CD4-positive, alpha-beta T cell treated with Interferon gamma for 1 hour (primary cell): ENCODE measurements at regions not wholly inside any gene's neighbourhood (a gene's known extent, or its start where the extent isn't known, plus 50 kb on each side); places are given as distances from the start of the nearest gene placed in this dataset.

ENCODE experiments used
- DNase-seq: peaks from one replicate; pipeline ENCODE4 v3.0.0-alpha.2; 2020

DNA sequence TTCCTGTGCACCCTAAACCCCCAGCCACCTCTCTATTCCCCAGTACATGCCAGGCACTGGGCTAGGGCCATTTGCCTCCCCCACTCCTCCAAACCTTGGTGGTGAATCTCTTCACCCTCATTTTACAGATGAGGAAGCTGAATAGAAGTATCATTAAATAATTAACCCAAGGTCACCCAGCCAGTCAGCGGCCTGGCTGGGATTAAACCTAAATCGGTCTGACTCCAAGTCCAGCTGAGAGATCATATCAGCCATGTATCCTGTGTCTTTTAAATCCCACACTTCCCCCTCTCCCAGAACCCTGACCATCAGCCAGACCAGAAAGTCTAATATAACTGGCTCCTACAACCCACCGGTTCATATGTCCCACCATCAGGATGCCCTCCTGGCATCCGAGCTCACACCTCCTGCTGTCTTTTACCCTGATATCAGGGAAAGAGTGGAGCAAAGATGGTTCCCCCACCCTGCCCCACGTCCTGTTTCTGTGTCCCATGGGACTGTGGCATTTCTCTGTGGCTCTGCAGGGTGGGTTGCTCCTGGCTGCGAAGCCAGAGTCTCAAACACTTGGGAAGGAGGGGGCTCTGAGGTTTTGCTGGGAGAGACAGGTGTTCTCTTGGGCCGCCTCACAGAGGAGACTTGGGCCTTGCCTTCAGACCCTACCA, 145.3 kb downstream of the VEGFA start:
- no peak for DNase-seq

DNA sequence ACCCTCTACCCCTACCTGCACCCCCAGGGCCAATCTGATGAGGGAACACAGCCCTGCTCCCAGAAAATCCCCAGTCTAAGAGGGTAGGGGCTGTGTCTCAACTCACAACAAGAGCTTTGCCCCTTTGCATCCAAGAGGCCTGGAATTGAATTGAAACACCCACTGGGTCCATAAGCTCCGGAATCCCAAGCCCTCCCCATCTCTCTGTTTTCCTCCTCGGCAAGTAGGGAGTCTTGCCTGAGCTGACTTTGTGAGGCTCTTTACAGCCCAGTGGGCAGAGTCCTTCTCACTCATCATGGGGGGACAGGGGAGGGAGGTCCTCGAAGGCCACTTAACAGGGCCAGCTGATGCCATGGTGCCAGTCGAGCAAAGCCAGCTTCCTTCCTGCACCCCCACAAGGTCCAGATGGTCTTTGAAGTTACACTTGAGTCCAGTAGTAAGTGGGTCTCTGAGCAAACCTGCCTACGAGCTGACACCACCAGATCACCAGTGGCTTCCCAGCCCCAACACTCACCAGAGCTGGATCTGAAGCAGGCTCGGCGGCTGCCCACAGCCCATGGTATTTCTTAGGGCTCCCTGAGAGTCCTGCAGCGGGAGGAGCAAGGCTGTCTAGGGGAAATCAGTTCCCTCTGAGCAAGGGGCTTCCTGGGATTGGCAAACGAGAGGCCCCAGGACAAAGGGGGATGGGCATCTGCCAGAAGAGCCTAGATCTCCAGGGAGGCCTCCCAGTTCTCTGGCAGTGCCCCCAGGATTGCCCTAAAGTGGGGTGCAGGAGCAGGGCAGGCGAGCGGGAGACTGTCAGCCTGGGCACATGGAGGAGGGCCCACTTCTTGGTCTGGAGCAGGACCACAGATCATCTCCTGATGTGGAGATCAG, 144.5 kb downstream of the VEGFA start:
- DNase-seq = no peak

DNA sequence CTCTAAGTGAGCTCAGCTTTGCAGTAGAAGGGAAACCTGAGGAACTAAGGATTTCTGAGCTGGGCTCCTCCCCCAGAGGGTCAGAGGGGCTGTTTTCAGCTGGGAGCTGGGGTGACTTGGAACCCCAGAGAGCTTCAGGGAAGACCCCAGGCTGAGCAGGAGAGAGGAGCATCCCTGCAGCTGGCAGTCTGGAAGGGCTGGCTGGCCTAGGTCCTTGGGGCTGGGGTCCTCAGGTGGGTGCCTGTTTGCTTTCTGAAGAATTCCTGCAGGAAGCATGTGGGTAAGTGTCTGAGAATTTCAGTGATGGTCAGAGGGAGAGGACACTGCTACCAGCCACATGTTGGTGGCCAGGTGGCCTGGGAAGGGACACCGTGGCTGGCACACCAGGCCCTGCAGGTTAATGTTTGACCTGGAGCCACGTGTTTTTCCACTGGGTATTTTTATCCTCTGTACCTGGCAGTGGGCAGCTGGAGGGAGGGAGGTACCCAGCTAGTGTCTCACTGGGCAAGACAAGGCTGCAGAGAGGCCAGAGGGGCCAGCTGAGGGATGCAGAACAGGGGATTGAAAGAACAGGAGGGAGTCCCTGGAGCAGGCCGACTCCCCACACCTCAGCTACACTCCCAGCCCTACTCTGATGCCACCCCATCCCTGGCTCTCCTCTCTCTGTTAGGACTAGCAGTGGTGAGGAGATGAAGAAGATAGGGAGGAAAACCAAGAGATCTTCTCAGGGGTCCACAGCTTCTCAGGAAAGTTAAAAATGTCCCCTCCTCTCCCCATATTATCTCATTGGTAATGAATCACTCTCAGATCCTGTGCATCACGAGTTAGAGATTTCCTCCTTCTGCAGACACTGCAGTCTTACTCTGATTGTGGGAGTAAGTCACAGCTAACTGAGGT, 143.6 kb downstream of the VEGFA start:
- no peak for DNase-seq

DNA sequence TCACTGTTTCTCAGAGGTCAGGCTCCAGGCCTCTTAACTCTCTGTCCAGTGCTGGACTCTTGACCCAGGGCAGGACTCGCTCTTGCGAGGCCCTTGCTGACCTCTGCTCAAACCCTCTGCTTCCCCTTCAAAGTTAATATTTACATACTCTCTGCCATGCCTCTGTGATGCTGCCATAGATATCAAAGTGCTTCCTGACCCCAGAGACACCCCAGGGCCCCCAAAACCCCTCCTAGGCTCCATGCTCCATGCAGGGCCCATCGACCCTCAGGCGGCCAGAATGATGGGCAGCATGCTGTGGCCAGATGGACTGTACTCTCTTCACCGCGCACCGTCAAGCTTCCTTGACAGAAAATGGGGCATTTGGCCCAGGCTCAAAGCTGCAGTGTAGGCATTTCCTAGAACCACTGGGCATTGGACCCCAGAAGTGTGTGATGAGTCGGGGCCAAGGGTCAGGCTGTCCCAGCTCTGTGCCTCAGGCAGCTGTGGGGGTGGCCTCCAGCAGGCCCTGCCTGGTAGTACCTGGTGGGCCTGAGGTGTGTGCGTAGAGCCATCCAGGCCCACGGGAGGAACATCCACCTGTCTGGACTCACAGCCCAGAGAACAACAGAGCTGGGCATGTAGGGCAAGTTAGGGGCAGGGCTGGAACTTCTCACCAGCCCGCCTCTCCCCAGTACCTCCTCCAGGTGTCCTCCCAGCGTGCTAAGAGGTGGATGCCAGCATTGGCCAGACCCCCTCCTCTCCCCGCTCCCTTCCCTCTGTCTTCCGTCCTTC, 142.8 kb downstream of the VEGFA start:
- no peak for DNase-seq

DNA sequence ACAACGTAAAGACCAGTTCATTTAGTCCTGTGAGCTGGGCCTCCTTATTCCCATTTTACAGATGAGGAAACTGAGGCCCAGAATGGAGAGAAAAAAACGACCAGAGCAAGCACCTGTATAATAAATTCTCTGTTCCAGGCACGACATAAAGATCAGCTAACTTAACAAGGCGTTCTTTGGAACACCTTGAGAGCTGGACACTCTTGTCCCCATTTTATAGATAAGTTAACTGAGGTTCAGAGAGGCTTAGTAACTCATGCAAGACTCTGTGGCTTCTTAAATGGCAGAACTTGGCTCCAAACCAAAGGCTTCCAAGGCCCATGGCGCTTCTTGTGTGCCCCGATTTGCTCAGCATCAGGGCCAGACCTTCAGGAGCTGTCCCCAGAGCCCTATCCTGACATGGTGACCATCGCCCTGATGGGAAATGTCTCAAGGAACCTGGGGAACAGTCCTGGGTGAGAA, 142.1 kb downstream of the VEGFA start:
- DNase-seq = no peak

DNA sequence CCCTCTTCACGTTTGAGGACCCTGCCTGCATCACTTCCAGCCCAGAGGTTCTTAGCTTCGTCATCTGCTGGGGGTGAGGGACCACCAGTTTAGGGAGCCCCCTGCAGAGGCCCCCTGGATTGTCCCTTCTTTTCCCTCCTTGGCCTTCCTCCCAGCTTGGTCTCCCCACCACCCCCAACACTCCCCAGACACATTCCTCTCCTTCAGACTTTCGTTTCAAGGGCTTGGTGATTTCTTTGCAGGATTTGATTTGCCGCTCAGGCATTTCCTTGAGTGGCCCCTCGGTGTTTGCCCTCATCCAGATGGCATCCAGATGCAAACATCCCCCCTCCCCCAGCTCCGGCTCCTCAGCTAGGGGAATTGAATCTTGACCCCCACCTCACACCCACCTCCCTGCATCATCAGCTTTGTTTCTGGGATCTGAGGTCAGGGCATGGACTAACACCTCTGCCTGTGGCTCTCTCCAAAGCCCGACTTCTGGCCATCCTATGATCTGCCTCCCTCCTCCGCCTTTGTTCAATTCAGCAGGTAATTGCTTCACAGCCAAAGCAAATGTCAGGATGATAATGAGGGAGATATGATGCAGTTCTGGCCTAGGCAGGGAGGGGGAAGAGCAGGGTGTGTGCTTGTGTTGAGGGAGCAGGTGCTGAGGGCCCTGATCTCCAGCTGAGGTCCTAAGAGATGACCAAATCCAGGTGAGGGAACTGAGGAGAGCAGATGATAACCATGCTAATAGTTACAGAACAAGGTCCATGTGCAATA, 141.5 kb downstream of the VEGFA start:
- DNase-seq = no peak

DNA sequence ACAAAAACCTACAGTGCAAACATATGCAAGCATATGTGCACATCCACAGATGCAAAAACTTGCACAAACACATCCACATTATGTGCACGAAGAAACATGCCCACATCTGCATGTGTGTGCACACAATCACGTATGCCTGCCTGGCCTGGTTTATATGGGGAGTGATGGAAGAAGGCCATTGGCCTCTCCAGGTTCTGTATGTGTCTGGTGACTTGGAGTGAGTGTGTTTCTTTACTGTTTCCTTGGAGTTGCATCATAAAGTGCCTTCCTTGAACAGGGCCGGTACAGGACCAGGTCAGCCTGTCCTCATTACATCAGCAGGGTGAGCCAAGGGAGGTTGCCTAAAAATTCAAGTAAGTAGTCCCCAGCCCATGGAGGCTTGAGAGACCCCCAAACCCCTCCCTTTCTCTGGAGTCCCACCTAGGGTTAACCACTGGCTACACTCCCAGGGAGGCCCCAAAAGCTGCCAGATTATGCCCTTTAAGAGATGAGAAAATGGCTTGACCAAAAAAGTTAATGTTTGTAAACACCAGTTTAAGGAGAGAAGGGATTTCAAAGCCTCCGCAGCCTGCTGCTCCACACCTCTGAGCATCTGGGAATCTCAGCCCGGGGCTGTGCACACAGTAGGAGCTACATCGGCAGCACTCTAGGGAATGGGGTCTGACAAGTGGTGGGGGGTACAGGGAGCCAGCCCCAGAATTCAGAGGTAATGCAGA, 140.8 kb downstream of the VEGFA start:
- no peak for DNase-seq

DNA sequence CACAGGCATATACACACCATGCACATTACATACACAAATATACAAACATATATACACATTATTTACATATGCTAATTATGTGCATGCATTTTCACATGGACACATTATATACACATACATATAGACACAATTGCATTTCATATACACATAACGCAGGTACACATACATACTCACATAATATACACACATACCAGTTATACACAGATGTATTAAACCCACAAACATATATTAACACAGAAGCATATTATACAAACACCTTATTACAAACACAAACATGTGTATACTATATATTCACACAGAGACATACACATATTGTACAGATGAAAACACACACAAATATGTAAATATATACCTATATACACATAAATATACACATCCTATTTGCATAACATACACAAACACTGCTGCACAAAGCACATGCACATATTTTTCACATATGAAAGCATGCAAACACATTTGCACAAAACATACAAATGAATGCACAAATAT, 140.2 kb downstream of the VEGFA start:
- no peak for DNase-seq

DNA sequence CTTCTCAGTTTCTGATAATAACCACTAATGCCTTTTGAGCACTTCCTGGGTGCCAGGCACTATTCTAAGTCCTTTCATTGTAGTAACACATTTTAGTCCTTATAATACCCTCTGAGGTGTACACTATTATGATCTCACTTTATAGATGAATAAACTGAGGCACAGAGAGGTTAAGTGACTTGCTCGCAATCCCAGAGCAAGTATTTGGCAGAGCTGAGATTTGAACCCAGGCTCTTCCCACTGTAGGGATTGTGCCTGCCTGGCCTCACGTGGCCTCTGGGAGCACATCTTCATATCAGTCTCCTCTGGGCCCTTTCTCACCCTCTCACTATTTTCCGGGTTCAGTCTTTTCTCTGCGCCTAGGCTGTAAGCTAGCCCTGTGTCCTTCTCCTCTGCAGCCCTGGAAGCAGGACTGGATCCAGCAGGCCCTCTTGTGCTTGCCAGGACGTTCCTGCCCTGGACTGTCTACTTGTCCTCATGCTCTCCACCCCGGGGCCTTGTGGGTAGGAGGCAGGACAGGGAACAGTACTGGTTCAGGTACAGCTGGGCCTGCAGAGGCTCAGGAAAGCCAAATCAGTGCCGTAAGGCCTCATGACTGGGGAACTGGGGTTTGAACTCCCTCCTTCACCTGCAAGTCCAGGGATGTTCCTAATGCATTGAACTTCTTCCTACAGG, 139.6 kb downstream of the VEGFA start:
- no peak for DNase-seq

DNA sequence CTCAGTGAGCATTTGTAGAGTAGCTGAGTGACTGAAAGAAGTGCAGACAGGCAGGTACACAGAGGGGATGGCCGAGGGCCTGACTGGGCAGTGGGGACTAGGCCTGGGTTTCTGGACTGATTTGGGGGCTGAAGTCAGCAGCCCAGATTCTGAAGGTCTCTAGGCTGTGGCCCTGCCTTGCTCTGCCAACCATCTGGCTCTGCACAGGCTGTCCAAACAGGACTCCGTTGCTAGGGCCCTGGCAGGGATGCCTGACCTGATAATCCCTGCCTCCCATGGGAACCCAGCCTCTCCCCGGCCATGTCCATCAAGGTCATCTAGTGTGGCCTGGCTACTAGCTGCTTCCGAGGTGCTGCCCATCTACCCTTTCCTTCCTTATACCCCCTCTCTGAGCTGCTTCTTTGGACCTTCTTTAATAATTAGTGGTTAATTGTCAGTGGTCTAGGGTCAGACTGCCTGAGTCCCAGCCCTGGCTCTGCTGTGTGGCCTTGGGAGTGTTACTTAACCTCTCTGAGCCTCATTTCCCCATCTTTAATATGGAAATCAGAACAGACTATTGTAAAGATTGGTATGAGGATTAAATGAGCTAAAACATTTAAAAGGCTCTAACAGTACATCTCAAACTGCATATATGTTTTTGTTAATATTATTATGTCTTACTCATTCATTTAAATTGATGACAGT, 137.9 kb downstream of the VEGFA start:
- DNase-seq = no peak

DNA sequence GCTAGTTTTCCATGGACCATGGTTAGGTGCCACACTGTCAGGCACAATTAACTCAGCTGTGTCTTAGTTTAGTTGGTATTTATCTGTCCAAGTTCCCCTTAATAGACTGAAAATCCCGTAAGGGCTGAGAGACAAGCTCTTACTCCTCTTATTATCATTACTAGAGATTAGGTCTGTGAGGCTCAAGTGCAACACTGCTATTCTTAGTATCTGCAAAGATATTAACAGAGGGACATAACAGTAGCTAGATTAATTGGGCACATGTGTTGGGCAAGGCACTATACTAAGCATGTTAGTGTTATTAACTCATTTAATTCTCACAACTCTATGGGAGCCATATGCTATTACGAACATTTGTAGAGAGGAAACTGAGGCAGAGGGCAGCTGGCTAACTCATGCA, 137.3 kb downstream of the VEGFA start:
- no peak for DNase-seq

DNA sequence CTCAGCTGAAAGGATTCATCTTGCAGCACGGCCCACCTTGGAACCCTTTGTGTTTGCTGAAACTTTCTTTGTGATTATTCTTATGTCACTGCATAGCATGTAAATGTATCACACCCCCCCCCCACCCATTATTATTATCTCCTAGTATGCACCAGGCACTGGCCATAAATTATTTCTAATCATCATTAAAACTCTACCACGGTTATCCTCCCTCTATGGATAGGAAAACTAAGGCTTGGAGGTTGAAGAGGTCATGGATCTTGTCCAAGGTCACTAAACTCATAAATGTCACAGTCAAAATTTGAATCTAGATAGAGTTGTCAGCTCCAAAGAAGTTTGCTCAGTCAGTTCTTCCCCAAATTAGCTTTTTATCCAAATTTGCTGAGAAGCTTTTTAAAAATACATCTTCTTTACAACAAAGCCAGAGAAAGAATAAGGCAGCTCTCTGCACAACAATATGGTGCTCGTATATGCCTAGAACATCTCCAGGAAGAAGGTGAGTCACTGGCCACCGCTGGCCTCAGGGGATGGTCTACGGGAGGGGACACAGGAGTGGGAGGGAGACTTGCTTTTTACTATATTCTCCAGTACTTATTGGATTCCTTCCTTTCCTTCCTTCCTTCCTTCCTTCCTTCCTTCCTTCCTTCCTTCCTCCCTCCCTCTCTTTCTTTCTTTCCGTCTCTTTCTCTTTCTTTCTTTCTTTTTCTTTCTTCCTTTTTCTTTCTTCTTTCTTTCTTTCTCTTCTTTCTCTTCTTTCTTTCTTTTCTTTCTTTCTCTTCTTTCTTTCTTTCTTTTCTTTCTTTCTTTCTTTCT, 134.5 kb downstream of the VEGFA start:
- DNase-seq = no peak

DNA sequence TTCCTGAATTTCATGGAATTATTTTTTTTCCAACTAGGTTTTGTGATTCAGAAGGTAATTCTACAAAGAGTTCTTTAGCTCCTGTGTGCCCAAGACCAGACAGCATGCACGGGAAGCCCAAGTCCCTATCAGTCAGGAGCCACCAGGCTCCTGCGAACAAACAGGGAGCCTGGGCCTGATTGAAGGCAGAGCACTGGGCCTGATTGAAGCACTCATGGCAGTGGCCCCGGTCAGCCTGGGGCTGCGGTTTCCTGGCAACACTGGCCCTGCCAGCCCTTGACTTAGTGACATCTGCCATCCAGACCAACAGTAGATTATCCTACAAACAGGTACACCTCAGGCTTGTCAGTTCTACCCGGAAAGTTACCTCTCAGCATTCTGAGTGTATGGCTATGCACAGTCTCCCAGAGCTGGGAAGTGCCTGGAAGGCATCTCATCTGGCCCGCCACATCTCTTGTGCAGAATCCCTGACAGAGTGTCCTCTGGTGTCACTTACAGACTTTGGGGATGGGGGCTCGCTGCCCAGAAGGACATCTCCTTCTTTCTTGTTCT, 133.8 kb downstream of the VEGFA start:
- no peak for DNase-seq

DNA sequence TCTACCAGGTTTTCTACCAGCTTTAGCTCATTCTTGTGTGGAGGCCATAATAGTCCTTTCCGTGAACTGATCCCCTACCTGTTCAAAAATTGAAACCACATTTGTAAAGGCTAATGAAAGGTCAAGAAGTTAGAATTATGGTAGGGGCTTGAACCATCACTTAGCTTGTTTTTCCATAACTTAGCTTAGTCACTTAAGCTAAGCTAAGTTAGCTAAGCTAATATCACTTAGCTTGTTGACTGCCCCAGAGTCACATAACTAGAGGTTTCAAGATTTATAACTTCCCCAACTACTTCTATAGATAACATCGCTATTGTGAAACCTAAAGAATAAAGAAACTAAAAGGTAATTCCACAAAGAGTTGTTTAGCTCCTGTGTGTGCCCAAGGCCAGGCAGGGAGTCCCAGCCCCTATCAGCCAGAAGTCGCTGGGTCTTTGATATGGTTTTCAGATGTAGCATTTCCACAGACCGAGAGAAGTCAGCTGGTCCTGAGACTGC, 131.8 kb downstream of the VEGFA start:
- DNase-seq = no peak

DNA sequence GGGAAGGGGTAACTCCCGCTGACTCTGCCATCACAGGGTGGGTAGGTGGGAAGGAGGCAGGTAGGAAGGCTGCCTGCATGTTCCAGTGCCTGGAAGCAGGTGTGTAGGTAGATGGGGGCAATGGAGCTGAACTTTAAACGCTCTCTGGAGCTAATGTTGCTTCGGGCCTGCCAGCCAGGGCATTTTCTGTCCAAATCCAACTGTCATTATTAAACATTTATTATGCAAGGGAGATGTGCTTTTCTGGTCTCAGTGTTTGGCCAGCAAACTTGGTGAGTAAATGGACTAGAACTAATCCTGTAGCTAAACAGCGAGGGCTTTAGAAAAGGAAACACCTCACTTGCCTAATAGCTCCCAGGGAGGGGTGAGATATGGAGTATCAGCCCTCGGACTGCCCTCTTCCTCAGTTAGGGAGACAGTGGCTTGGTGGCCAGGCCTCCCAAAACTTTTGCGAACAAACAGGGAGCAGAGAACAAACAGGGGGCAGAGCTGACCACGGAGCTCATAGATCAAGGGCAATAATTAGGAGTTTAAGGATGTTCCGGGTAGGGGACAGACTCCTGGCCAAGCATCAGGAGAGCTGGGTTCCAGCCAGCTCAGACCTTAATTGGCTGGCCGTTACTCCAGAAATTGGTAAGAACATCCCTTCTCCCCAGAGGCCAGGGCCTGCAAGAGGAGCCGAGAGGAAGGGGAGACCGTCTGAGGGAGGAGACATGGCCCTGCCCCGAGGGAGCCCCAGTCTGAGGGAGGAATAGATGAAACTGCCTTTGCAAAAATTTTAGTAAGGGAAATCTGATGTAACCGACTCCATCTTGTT, 131.1 kb downstream of the VEGFA start:
- no peak for DNase-seq

DNA sequence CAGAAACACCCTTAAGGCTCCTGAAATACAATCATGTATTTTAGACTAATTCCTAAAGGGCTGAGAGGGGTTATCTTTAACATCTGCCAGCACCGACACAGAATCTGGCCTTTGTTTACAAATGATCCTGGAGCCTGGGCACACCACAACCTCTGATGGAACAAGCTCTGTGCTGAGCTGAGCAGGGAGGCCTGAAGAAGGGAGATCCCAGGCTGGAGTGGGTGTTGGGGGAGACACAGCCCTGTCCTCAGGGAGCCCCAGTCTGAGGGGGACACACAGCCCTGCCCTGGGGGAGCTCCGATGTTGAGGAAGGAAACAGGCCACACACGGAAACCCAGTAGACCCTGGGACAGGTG, 130.5 kb downstream of the VEGFA start:
- no peak for DNase-seq

DNA sequence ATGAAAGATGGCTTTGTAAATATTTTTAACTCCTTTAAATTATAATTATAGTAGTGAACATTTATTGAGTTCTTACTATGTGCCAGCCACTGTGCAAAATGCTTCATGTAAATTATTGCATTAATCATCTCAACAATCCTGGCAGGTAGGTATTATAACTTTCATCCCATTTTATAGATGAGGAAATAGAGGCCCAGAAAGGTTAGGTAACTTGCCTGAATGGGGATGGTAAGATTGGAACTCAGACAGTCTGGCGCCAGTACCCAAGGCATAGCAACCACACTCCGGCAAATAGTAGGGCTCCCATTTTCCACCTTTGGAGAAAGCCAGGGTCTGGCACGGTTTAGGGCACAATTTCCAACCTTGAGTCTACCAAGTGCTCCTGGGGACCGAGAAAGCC, 129.8 kb downstream of the VEGFA start:
- DNase-seq = no peak
